PC-9 (cell line): ENCODE measurements at regions not wholly inside any gene's neighbourhood (a gene's known extent, or its start where the extent isn't known, plus 50 kb on each side); places are given as distances from the start of the nearest gene placed in this dataset.

ENCODE experiments used
- CTCF ChIP-seq: fragments of 200-600 bp; sonication (generic); conservative IDR thresholded peaks from 2 replicates; pipeline ENCODE4 v1.6.1; 2017; ENCODE audit warnings: mixed run types, antibody characterized with exemption, mild to moderate bottlenecking, moderate library complexity
- EZH2 ChIP-seq: fragments of 200-600 bp; sonication (generic); IDR thresholded peaks from 2 replicates; pipeline ENCODE4 v1.8.0; 2017; ENCODE audit warnings: antibody characterized with exemption, low read depth

- TF ChIP-seq CTCF: no peak
- TF ChIP-seq EZH2: no peak
Measured at GRCh38 chr5:90153031-90153430, 256.5 kb downstream of the CETN3 start.
